Liver (tissue), 8 donors: ENCODE measurements at regions not wholly inside any gene's neighbourhood (a gene's known extent, or its start where the extent isn't known, plus 50 kb on each side); places are given as distances from the start of the nearest gene placed in this dataset.
"Not testable (repeated sequence)": the region's sequence is repeated elsewhere in the genome, so short reads cannot be mapped to it uniquely, and the experiment has no call there.

Experiments used
- DNase-seq: peaks from one replicate; pipeline ENCODE4 v3.0.0-alpha.2; 2017; ENCODE audit warnings: low spot score
- H3K27ac ChIP-seq, 2 donors: one replicate each; pipeline ENCODE4 v1.7.0; 2013; ENCODE audit warnings: inconsistent platforms in 2 of 2, low read length in 2 of 2, control low read depth in 1 of 2, low read depth in 1 of 2, mild to moderate bottlenecking in 1 of 2
- H3K27me3 ChIP-seq, 4 donors: one replicate each; pipeline versions ENCODE4 v1.6.1 to v1.7.0; 2013; ENCODE audit warnings: low read length in 3 of 4, inconsistent platforms in 1 of 4, mild to moderate bottlenecking in 1 of 4, moderate library complexity in 1 of 4; ENCODE audit not compliant: control insufficient read depth in 4 of 4, insufficient read depth in 4 of 4
- H3K36me3 ChIP-seq, 4 donors: one replicate each; pipeline versions ENCODE4 v1.6.1 to v1.7.0; 2013; ENCODE audit warnings: low read length in 3 of 4, mild to moderate bottlenecking in 3 of 4, low read depth in 1 of 4, moderate library complexity in 1 of 4; ENCODE audit not compliant: control insufficient read depth in 4 of 4, insufficient read depth in 3 of 4
- H3K4me1 ChIP-seq, 4 donors: one replicate each; pipeline versions ENCODE4 v1.6.1 to v1.7.0; 2013; ENCODE audit warnings: low read length in 3 of 4, mild to moderate bottlenecking in 3 of 4, moderate library complexity in 1 of 4; ENCODE audit not compliant: control insufficient read depth in 4 of 4, insufficient read depth in 4 of 4
- H3K4me3 ChIP-seq, 3 donors: one replicate each; pipeline versions ENCODE4 v1.6.1 to v1.7.0; 2013; ENCODE audit warnings: low read length in 3 of 3, control low read depth in 1 of 3, low read depth in 1 of 3, mild to moderate bottlenecking in 1 of 3
- H3K9ac ChIP-seq, 2 donors: one replicate each; pipeline ENCODE4 v1.7.0; 2013; ENCODE audit warnings: low read length in 2 of 2, mild to moderate bottlenecking in 2 of 2, moderate library complexity in 2 of 2, control low read depth in 1 of 2, low read depth in 1 of 2
- H3K9me3 ChIP-seq, 4 donors: one replicate each; pipeline versions ENCODE4 v1.6.1 to v1.7.0; 2013; ENCODE audit warnings: low read length in 3 of 4; ENCODE audit not compliant: control insufficient read depth in 4 of 4
- CTCF ChIP-seq: fragments of 150-350 bp; IDR thresholded peaks from 2 replicates; pipeline ENCODE4 v1.5.1; 2017; ENCODE audit warnings: improper control_type of control experiment, low read depth, low read length; ENCODE audit not compliant: missing input control
- EGR1 ChIP-seq, 2 donors: IDR thresholded peaks; 2 replicates each; pipeline ENCODE4 v1.6.1; 2016 to 2018; ENCODE audit warnings: antibody characterized with exemption in 2 of 2, low read depth in 2 of 2
- FOXA1 ChIP-seq: IDR thresholded peaks from 2 replicates; pipeline ENCODE4 v1.6.1; 2016; ENCODE audit warnings: antibody characterized with exemption
- GABPA ChIP-seq, 2 donors: IDR thresholded peaks in 1 of 2; conservative IDR thresholded peaks in 1 of 2; 2 replicates each; pipeline ENCODE4 v1.6.1; 2016; ENCODE audit warnings: antibody characterized with exemption in 2 of 2, mild to moderate bottlenecking in 1 of 2, moderate library complexity in 1 of 2
- HNF4G ChIP-seq: IDR thresholded peaks from 2 replicates; pipeline ENCODE4 v1.6.1; 2016; ENCODE audit warnings: antibody characterized with exemption
- JUND ChIP-seq, 2 donors: IDR thresholded peaks; 2 replicates each; pipeline ENCODE4 v1.6.1; 2016; ENCODE audit warnings: antibody characterized with exemption in 2 of 2
- RAD21 ChIP-seq, 2 donors: IDR thresholded peaks; 2 replicates each; pipeline ENCODE4 v1.6.1; 2016; ENCODE audit warnings: antibody characterized with exemption in 2 of 2, mild to moderate bottlenecking in 2 of 2
- RXRA ChIP-seq, 2 donors: IDR thresholded peaks; 2 replicates each; pipeline ENCODE4 v1.6.1; 2017 to 2018; ENCODE audit warnings: antibody characterized with exemption in 2 of 2, mild to moderate bottlenecking in 1 of 2
- SP1 ChIP-seq: IDR thresholded peaks from 2 replicates; pipeline ENCODE4 v1.6.1; 2018; ENCODE audit warnings: antibody characterized with exemption, mild to moderate bottlenecking
- TAF1 ChIP-seq: conservative IDR thresholded peaks from 2 replicates; pipeline ENCODE4 v1.6.1; 2016; ENCODE audit warnings: antibody characterized with exemption, mild to moderate bottlenecking
- YY1 ChIP-seq: IDR thresholded peaks from 2 replicates; pipeline ENCODE4 v1.6.1; 2016; ENCODE audit warnings: antibody characterized with exemption, mild to moderate bottlenecking
- ZBTB33 ChIP-seq: IDR thresholded peaks from 2 replicates; pipeline ENCODE4 v1.6.1; 2016; ENCODE audit warnings: antibody characterized with exemption
- WGBS: extraction: QIAGEN DNeasy Blood & Tissue Kit; methylation state at CpG from one replicate; pipeline ENCODE4 v1.1.7; 2013; 5-methylcytosine and 5-hydroxymethylcytosine counted together
- TF ChIP-seq, protein P1 (sequence below): IDR thresholded peaks from 2 replicates; pipeline ENCODE4 v1.6.1; 2016; ENCODE audit warnings: antibody characterized with exemption
- TF ChIP-seq, protein P2 (sequence below): IDR thresholded peaks from 2 replicates; pipeline ENCODE4 v1.6.1; 2016; ENCODE audit warnings: antibody characterized with exemption
- TF ChIP-seq, protein P3 (sequence below): IDR thresholded peaks from 2 replicates; pipeline ENCODE4 v1.6.1; 2016; ENCODE audit warnings: antibody characterized with exemption, mild to moderate bottlenecking
- donor health status: healthy.
- donor health status: healthy.
- donor health status: healthy.
- donor health status: healthy.
- donor health status: healthy.

GRCh38 chrX:87434618-87435017 lies 83.0 kb upstream of the KLHL4 start:
- Histone ChIP-seq H3K4me3 (no peak overlapping the region), H3K9ac (no peak overlapping the region), H3K27me3 (peaks cover 0 to 2% (median 0%) of the 10 kb centered on the region in 4 donors), H3K27ac (no peak overlapping the region), H3K4me1 (no peaks in the 10 kb centered on the region), H3K36me3 (no peaks in the 10 kb centered on the region), H3K9me3 (no peaks in the 10 kb centered on the region)
- DNase-seq = no peak
- 53% methylated on average over 4 of the region's 4 CpGs for WGBS
- TF ChIP-seq YY1 = no peak
- TF ChIP-seq ZBTB33 = no peak
- TF ChIP-seq TAF1 = no peak
- TF ChIP-seq CTCF = no peak
- TF ChIP-seq RAD21 (IDR thresholded peaks at IDR 0.05) = no peak
- TF ChIP-seq RXRA (IDR thresholded peaks at IDR 0.05) = no peak
- TF ChIP-seq, protein P1, sequence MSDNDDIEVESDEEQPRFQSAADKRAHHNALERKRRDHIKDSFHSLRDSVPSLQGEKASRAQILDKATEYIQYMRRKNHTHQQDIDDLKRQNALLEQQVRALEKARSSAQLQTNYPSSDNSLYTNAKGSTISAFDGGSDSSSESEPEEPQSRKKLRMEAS = no peak
- TF ChIP-seq GABPA (IDR thresholded peaks at IDR 0.05 in 1 of 2, conservative IDR thresholded peaks at IDR 0.05 in 1 of 2) = no peak
- TF ChIP-seq EGR1 (IDR thresholded peaks at IDR 0.05; ENCODE audit: low read depth in 2 of 2) = no peak
- TF ChIP-seq FOXA1 = no peak
- TF ChIP-seq, protein P2, sequence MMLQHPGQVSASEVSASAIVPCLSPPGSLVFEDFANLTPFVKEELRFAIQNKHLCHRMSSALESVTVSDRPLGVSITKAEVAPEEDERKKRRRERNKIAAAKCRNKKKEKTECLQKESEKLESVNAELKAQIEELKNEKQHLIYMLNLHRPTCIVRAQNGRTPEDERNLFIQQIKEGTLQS = no peak
- TF ChIP-seq, protein P3, sequence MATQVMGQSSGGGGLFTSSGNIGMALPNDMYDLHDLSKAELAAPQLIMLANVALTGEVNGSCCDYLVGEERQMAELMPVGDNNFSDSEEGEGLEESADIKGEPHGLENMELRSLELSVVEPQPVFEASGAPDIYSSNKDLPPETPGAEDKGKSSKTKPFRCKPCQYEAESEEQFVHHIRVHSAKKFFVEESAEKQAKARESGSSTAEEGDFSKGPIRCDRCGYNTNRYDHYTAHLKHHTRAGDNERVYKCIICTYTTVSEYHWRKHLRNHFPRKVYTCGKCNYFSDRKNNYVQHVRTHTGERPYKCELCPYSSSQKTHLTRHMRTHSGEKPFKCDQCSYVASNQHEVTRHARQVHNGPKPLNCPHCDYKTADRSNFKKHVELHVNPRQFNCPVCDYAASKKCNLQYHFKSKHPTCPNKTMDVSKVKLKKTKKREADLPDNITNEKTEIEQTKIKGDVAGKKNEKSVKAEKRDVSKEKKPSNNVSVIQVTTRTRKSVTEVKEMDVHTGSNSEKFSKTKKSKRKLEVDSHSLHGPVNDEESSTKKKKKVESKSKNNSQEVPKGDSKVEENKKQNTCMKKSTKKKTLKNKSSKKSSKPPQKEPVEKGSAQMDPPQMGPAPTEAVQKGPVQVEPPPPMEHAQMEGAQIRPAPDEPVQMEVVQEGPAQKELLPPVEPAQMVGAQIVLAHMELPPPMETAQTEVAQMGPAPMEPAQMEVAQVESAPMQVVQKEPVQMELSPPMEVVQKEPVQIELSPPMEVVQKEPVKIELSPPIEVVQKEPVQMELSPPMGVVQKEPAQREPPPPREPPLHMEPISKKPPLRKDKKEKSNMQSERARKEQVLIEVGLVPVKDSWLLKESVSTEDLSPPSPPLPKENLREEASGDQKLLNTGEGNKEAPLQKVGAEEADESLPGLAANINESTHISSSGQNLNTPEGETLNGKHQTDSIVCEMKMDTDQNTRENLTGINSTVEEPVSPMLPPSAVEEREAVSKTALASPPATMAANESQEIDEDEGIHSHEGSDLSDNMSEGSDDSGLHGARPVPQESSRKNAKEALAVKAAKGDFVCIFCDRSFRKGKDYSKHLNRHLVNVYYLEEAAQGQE = no peak
- TF ChIP-seq JUND (IDR thresholded peaks at IDR 0.05) = no peak
- no peak for TF ChIP-seq HNF4G
- TF ChIP-seq SP1 = no peak

DNA sequence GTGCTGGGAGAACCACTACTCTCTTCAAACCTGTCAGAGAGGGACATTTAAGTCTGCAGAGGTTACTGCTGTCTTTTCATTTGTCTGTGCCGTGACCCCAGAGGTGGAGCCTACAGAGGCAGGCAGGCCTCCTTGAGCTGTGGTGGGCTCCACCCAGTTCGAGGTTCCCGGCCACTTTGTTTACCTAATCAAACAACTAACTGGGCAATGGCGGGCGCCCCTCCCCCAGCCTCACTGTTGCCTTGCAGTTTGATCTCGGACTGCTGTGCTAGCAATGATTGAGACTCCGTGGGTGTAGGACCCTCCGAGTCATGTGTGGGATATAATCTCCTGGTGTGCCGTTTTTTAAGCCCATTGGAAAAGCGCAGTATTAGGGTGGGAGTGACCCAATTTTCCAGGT lies 69.0 kb upstream of the KLHL4 start:
- H3K4me3 ChIP-seq, H3K9ac ChIP-seq, H3K36me3 ChIP-seq, H3K27me3 ChIP-seq, H3K27ac ChIP-seq, DNase-seq, H3K9me3 ChIP-seq, H3K4me1 ChIP-seq: not testable (repeated sequence)
- 77% methylated on average over 10 of the region's 10 CpGs for WGBS

- not testable (repeated sequence) for DNase-seq, H3K36me3 ChIP-seq, H3K27me3 ChIP-seq, H3K27ac ChIP-seq, H3K4me3 ChIP-seq, H3K9me3 ChIP-seq, H3K4me1 ChIP-seq, H3K9ac ChIP-seq
- 77% methylated on average over 13 of the region's 23 CpGs for WGBS
These were observed 51.8 kb upstream of the KLHL4 start for GRCh38 chrX:87465757-87466156.
